GM12864 (cell line): ENCODE measurements at regions not wholly inside any gene's neighbourhood (a gene's known extent, or its start where the extent isn't known, plus 50 kb on each side); places are given as distances from the start of the nearest gene placed in this dataset.

Experiments used
- DNase-seq: peaks from one replicate; pipeline ENCODE4 v3.0.0-alpha.2; 2011; ENCODE audit warnings: low read depth
- H3K4me3 ChIP-seq: 2 replicates; pipeline ENCODE4 v1.5.1; 2011; ENCODE audit warnings: mild to moderate bottlenecking, low read depth, low read length, control low read depth
- CTCF ChIP-seq: IDR thresholded peaks from 2 replicates; pipeline ENCODE4 v1.5.1; 2011; ENCODE audit warnings: low read depth, mild to moderate bottlenecking, moderate library complexity, low read length, control low read depth, inconsistent platforms; ENCODE audit errors: missing control alignments

DNA sequence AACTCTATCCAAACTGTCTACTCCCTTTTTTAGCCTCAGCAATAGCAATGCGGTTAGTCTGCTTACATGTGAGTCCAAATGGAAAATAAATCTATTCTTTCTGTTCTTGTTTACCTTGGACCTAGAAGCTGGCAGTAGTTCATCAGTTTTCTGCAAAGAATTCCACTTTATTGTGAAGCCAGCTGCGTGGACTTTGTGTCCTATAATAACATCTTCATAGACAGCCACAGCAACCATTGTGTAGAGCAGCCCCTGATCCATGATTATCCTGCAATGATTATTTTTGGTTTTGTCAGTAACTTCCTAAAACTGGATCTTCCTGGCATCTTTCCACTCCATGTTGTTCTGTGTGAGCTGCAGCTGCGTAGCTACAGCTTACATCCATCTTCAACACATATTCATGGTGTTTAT lies 408.7 kb downstream of the NUF2 start:
- DNase-seq: no peak
- no peak for TF ChIP-seq CTCF
- no peak overlapping the region for H3K4me3 ChIP-seq

DNA sequence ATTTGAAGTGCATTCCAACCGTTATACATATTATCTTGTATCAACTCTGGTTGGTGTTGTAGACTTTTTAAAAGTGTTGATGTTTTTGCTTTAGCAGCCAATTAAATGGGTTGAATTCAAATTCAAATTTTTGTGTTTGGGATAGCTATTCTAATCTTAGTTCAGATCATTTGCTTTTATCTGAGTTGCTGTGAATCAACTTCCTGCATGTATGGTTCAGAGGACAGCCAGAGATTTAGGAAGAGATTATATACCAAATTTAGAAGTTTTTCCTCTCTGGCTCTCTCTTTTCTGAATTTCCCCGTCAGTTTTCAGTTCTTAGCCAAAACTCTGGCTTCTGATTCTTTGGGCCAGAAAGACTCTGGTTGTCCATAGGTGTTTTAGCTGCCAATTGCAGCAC lies 415.5 kb downstream of the NUF2 start:
- H3K4me3 ChIP-seq: no peak overlapping the region
- no peak for TF ChIP-seq CTCF

GRCh38 chr1:163744301-163744887 lies 422.6 kb downstream of the NUF2 start:
- no peak overlapping the region for H3K4me3 ChIP-seq
- no peak for TF ChIP-seq CTCF
- DNase-seq: no peak

More for the DNA sequence above, 415.5 kb downstream of the NUF2 start:
- DNase-seq: no peak

DNA sequence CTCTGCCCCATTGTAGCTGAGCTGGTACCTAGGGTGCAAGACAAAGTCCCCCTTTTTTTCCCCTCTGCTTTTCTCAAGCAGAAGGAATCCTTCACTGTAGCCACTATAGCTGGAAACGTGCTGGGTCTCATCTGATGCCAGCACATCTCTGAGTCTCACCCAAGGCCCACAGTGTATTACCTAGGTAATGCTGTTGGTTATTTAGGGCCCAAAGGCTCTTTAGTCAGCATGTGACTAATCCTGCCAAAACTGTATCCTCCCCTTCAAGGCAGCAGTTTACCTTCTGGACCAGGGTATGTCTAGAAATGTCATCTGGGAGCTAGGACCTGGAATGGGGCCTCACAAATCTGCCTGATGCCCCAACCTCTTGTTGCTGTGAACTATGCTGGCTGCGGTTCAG lies 423.4 kb downstream of the NUF2 start:
- no peak overlapping the region for H3K4me3 ChIP-seq
- TF ChIP-seq CTCF: no peak
- DNase-seq: no peak

DNA sequence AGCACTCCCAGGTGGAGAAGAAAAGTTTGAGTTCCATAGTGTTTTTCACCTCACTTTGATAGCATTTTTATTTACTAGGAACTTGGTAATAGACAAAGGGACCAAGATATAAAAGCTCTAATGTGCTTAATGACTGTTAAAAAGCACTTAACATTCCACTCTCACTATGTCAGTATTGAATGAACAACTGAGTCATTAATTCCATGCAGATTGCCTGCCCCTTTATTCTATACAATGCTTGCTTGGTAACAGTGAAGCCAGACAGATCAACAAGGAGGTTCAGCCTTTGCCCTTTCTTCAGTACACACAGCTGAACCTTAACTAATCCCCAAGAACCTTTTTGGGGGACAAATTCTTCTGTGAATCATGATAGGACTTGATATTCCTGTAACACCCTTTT lies 425.5 kb downstream of the NUF2 start:
- no peak for DNase-seq
- H3K4me3 ChIP-seq: no peak overlapping the region
- TF ChIP-seq CTCF: no peak

DNA sequence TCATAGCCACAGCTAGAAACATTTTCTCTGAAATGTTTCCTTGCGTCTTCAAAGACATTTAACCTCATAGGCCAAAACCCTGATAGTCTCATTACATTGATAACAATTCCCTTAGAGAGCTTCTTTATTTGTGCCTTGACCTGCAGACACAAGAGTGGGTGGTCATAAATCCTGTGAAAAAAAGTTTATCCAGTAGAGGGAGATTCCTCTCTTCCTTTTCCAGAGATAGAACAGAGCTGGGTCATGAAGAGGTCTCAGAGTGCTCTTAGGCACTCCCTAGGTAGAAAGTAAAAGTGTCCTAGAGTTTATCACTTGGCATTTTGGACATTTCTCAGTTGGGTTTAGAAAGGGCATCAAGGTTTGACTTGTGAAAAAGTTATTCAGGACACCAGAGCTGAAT lies 426.1 kb downstream of the NUF2 start:
- no peak for DNase-seq
- no peak overlapping the region for H3K4me3 ChIP-seq
- no peak for TF ChIP-seq CTCF

DNA sequence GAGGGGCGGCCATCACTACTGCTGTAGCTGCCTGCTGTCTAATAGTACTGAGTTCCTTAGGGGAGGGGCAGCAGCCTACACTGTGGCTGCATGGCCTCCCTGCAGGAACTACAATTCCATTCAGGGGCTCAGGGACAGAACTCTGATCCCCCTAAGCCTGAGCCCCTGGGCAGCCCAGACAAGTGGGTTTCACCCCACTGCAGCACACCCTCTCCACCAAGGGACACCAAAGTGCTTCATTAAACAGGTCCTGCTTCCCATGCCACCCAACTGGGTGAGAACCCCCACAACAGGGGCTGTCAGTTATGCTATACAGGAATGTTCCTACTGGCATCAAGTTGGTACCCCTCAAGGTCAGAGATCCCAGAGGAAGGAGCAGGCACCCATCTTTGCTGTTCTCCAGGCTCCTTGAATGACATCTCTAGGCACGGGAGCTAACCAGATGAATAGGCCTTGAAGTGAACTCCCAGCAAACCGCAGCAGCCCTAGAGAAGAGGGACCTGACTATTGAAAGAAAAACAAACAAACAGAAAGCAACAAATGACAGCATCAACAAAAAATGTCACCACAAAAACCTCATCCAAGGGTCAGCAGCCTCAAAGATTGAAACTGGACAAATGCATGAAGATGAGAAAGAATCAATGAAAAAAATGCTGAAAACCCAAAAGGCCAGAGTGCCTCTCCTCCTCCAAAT lies 437.4 kb downstream of the NUF2 start:
- TF ChIP-seq CTCF: no peak
- H3K4me3 ChIP-seq: no peak overlapping the region
- DNase-seq: no peak
